ENCODE measurements at regions not wholly inside any gene's neighbourhood (a gene's known extent, or its start where the extent isn't known, plus 50 kb on each side); places are given as distances from the start of the nearest gene placed in this dataset.

GRCh38 chr12:91836696-91837095 lies 308.9 kb downstream of the BTG1 start:
- TF ChIP-seq CTCF (IDR thresholded peaks at IDR 0.05; ENCODE audit: borderline replicate concordance, extremely low read depth, low read length, poor library complexity, severe bottlenecking) (no peak), EZH2 (IDR thresholded peaks at IDR 0.05; ENCODE audit: borderline replicate concordance, low read depth, low read length, severe bottlenecking) (no peak)
